Psoas muscle (tissue), 7 donors: ENCODE measurements at regions not wholly inside any gene's neighbourhood (a gene's known extent, or its start where the extent isn't known, plus 50 kb on each side); places are given as distances from the start of the nearest gene placed in this dataset.

ENCODE experiments used
- ATAC-seq, 4 donors: fragments of 200-7000 bp; cut with Tn5 transposase; one replicate each; pipeline ENCODE4 v1.9.1; 2020; ENCODE audit warnings: moderate library complexity in 3 of 4, mild to moderate bottlenecking in 2 of 4
- DNase-seq, 2 donors: peaks; one replicate each; pipeline ENCODE4 v3.0.0-alpha.2; 2020
- H3K27ac ChIP-seq: fragments of 200-600 bp; one replicate; pipeline ENCODE4 v1.8.0; 2022
- H3K27me3 ChIP-seq, 3 donors: fragments of 200-600 bp in 1 of 3; one replicate each; pipeline versions ENCODE4 v1.6.1 to v1.8.0; 2013 to 2022; ENCODE audit warnings: low read length in 2 of 3, mild to moderate bottlenecking in 2 of 3, moderate library complexity in 1 of 3; ENCODE audit not compliant: insufficient read depth in 3 of 3
- H3K36me3 ChIP-seq, 2 donors: fragments of 200-600 bp in 1 of 2; one replicate each; pipeline versions ENCODE4 v1.6.1 to v1.8.0; 2013 to 2022; ENCODE audit warnings: low read depth in 1 of 2, mild to moderate bottlenecking in 1 of 2, moderate library complexity in 1 of 2; ENCODE audit not compliant: insufficient read depth in 1 of 2
- H3K4me1 ChIP-seq: fragments of 200-600 bp; one replicate; pipeline ENCODE4 v1.8.0; 2022
- H3K4me3 ChIP-seq: fragments of 200-600 bp; one replicate; pipeline ENCODE4 v1.8.0; 2022; ENCODE audit warnings: mild to moderate bottlenecking
- H3K9me3 ChIP-seq: fragments of 200-600 bp; one replicate; pipeline ENCODE4 v1.8.0; 2022
- WGBS, 3 donors: extraction: QIAGEN DNeasy Blood & Tissue Kit; methylation state at CpG; one replicate each; pipeline versions ENCODE4 v1.1.6 to v1.1.7; 2013; 5-methylcytosine and 5-hydroxymethylcytosine counted together
- intact Hi-C, 2 donors: fragments of 100-400 bp; cut with DNase I; formaldehyde crosslinking; loops; one replicate each; pipeline versions ENCODE4 v1.11.0 to v1.14.2; 2022
- TF ChIP-seq, protein P1 (sequence below): fragments of 200-600 bp; IDR thresholded peaks from one replicate; pipeline ENCODE4 v1.8.0; 2022; ENCODE audit warnings: antibody characterized with exemption
- donor health status: healthy with polysubstance abuse.
- donor health status: DM: no; HTN: no; CAD: no; lungs with moderate emphysema.
- donor health status: Bipolar disorder and iron deficiency.
- donor health status: healthy.
- donor health status: DM: yes; HTN: yes; CAD: no.
- donor health status: DM: no; HTN: no; CAD: no.
- donor health status: DM: yes; HTN: yes; CAD: no.

DNA sequence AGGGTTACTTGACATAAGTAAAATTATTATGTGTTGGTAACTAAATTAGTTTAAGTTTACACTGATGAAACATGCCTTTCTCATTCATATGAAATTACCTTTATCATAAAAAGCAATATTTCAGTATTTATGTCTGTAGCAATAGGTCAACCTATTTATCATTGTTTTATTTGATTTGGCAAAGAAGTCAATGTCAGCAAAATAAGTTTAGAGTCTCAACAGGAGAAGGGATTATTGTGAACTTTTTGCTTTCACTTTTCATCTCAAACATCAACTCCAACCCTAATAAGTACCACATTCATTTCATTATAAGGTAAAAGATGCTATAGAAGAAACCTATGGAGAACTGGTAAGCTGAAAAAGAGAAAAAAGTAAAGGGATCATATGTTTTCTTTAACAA lies 1015.4 kb upstream of the ADGRL4 start:
- TF ChIP-seq, protein P1, sequence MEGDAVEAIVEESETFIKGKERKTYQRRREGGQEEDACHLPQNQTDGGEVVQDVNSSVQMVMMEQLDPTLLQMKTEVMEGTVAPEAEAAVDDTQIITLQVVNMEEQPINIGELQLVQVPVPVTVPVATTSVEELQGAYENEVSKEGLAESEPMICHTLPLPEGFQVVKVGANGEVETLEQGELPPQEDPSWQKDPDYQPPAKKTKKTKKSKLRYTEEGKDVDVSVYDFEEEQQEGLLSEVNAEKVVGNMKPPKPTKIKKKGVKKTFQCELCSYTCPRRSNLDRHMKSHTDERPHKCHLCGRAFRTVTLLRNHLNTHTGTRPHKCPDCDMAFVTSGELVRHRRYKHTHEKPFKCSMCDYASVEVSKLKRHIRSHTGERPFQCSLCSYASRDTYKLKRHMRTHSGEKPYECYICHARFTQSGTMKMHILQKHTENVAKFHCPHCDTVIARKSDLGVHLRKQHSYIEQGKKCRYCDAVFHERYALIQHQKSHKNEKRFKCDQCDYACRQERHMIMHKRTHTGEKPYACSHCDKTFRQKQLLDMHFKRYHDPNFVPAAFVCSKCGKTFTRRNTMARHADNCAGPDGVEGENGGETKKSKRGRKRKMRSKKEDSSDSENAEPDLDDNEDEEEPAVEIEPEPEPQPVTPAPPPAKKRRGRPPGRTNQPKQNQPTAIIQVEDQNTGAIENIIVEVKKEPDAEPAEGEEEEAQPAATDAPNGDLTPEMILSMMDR = no peak

DNA sequence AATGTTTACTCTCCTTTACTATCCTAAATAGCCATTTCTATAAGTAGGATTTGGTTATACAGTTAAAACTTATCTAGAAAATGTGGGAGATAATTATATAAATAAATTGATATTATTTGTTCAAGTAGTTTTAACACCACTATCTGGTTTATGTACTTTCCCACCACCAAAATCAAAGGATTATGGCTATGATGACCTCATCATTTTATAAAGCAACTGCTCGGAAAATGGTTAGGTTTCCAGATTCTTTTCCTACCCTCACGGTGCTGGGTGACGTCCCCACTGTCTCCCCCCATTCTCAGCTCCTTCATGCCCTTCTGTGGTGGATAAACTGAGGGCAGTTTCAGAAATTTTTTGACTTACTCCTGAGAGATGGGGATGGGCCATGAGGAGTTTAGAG lies 1011.8 kb upstream of the ADGRL4 start:
- Histone ChIP-seq H3K4me3 (no peak overlapping the region), H3K9me3 (no peaks in the 10 kb centered on the region), H3K27me3 (no peaks in the 10 kb centered on the region), H3K4me1 (no peaks in the 10 kb centered on the region), H3K27ac (no peak overlapping the region), H3K36me3 (no peaks in the 10 kb centered on the region)
- intact Hi-C loops = no loop called here
- ATAC-seq (no peak), DNase-seq (no peak)
- TF ChIP-seq, protein P1 = no peak
- 78 to 88% (median 79%) methylated on average over 3 of the region's 3 CpGs for WGBS, 3 donors

More for the DNA sequence above, 1015.4 kb upstream of the ADGRL4 start:
- ATAC-seq = no peak
- intact Hi-C loops = no loop called here
- H3K9me3 ChIP-seq = no peaks in the 10 kb centered on the region
- H3K27me3 ChIP-seq = no peaks in the 10 kb centered on the region
- no peak overlapping the region for H3K27ac ChIP-seq
- H3K4me3 ChIP-seq = no peak overlapping the region
- no peak for DNase-seq
- H3K4me1 ChIP-seq = no peaks in the 10 kb centered on the region
- no peaks in the 10 kb centered on the region for H3K36me3 ChIP-seq

DNA sequence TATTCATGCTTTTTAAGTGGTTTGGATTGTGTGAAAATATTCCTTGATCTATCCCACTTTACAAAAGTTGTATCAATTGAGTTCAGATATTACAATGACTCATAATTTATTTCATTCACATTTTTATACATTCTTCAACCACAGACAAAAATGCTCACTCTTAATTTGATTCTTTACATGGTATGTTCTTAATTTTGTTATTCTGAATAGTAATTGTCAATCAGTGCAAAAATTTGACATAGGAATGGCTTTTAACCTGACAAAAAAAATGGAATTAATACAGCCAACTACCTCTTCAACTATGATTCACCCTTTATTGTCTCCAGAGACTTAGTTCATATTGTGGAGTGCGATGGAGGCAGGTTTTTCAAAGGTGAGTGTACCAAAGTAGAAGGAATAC lies 1002.4 kb upstream of the ADGRL4 start:
- Histone ChIP-seq H3K9me3 (no peaks in the 10 kb centered on the region), H3K27me3 (no peaks in the 10 kb centered on the region), H3K4me1 (no peaks in the 10 kb centered on the region), H3K27ac (no peak overlapping the region), H3K36me3 (no peaks in the 10 kb centered on the region), H3K4me3 (no peak overlapping the region)
- ATAC-seq = no peak
- DNase-seq = no peak
- intact Hi-C loops = no loop called here
- WGBS, 3 donors = 84 to 100% (median 92%) methylated on average over 1 of the region's 1 CpG
- TF ChIP-seq, protein P1 = no peak

DNA sequence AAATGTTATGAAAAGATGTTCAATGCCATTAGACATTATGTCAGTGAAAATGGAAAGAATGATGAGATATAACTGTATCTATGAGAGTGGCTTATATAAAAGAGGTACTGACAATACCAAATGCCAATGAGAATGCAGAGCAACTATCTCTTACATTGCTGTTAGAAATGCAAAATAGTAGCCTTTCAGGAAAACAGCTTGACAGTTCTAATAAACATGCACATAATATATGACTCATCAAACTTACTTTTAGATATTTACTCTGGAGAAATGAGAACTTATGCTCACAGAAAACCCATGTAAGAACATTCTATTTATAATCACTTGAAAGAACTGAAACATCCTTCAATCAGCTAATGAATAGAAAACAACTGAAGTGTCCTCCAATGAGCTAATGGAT lies 996.7 kb upstream of the ADGRL4 start:
- DNase-seq (no peak), ATAC-seq (no peak)
- Histone ChIP-seq H3K27me3 (no peaks in the 10 kb centered on the region), H3K4me3 (no peak overlapping the region), H3K27ac (no peak overlapping the region), H3K4me1 (no peaks in the 10 kb centered on the region), H3K9me3 (no peaks in the 10 kb centered on the region), H3K36me3 (no peaks in the 10 kb centered on the region)
- TF ChIP-seq, protein P1 = no peak
- intact Hi-C loops = no loop called here

DNA sequence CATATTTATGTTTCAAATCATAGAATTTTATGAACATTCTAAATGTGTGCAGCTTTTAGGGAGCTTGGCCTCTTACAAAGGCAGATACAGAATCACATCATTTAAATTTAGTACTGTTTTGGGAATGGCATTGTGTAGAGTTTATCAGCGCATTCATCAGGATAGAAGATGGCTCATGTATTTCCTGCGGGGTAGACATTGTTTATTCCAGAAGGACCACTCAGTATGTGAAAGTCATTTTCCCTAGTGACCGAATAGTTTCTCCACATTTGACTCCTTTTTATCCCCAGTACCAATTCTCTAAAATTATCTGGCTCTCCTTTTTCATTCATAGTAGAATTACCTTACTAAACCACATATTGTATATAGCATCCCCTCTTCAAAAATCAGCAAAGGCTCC lies 981.9 kb upstream of the ADGRL4 start:
- intact Hi-C loops = no loop called here
- DNase-seq (no peak), ATAC-seq (no peak)
- no peaks in the 10 kb centered on the region for H3K36me3 ChIP-seq
- no peaks in the 10 kb centered on the region for H3K9me3 ChIP-seq
- no peaks in the 10 kb centered on the region for H3K4me1 ChIP-seq
- WGBS, 3 donors = 64 to 86% (median 73%) methylated on average over 3 of the region's 3 CpGs
- no peaks in the 10 kb centered on the region for H3K27me3 ChIP-seq
- H3K4me3 ChIP-seq = no peak overlapping the region
- TF ChIP-seq, protein P1 = no peak
- H3K27ac ChIP-seq = no peak overlapping the region
